NOMO-1 treated with DMSO at 0.1 percent for 48 hours (cell line): ENCODE measurements at regions not wholly inside any gene's neighbourhood (a gene's known extent, or its start where the extent isn't known, plus 50 kb on each side); places are given as distances from the start of the nearest gene placed in this dataset.
"Not testable (repeated sequence)": the region's sequence is repeated elsewhere in the genome, so short reads cannot be mapped to it uniquely, and the experiment has no call there.

Experiments
- DNase-seq: peaks from one replicate; lab custom pipeline; 2025; ENCODE audit not compliant: unreplicated experiment; lab: John Stamatoyannopoulos, UW

DNA sequence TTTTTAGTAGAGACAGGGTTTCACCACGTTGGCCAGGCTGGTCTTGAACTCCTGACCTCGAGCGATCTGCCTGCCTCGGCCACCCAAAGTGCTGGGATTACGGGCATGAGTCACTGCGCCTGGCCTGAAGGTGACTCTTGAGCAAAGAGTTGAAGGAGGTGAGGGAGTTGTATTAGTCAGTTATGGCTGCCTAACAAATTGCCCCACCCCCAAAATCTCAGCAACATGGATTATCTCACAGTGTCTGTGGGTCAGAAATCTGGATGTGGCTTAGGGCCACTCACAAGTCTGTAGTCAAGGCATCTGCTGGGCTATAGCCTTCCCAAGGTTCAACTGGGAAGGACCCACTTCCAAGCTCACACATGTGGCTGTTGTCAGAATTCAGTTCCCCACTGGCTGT, 52.8 kb upstream of the ADGRE5 start:
- no peak for DNase-seq

DNA sequence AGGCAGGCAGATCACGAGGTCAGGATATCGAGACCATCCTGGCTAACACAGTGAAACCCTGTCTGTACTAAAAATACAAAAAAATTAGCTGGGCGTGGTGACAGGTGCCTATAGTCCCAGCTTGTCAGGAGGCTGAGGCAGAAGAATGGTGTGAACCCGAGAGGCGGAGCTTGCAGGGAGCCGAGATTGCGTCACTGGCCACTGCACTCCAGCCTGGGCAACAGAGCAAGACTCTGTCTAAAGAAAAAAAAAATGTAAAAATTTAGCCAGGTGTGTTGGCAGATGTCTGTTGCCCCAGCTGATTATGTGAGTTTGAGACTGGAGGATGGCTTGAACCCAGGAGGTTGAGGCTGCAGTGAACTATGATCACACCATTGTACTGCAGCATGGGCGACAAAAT, 54.2 kb upstream of the ADGRE5 start:
- not testable (repeated sequence) for DNase-seq

DNA sequence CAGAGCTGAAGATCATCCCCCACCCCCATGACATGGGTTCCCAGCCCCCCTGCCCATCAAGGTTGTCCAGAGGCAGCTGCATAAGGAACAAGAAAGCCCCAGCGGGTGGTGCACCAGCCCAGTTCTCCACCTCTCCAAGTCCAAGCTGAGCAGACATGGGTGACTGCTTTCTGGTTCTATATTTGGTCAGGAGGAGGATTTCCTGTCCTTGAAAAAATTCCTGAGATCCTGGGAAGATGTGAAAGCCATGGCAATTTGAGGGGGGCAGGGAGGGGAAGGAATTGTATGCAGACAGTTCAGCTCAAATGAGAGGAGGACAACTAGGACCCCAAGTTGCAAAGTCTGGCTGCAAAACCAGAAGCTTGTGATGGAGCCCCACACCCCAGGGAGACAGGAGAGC, 55.4 kb upstream of the ADGRE5 start:
- no peak for DNase-seq

DNA sequence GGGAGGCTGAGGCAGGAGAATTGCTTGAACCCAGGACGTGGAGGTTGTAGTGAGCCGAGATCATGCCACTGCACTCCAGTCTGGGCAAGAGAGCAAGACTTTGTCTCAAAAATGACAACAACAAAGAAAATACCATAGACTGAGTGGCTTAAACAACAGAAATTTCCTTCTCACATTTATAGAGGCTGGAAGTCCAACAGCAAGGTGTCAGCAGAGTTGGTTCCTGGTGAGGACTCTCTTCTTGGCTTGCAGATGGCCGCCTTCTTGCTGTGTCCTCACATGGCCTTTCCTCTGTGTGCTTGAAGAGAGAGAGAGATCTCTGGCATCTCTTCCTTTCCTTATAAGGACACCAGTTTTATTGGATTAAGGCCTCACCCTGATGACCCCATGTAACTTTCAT, 56.1 kb upstream of the ADGRE5 start:
- no peak for DNase-seq

DNA sequence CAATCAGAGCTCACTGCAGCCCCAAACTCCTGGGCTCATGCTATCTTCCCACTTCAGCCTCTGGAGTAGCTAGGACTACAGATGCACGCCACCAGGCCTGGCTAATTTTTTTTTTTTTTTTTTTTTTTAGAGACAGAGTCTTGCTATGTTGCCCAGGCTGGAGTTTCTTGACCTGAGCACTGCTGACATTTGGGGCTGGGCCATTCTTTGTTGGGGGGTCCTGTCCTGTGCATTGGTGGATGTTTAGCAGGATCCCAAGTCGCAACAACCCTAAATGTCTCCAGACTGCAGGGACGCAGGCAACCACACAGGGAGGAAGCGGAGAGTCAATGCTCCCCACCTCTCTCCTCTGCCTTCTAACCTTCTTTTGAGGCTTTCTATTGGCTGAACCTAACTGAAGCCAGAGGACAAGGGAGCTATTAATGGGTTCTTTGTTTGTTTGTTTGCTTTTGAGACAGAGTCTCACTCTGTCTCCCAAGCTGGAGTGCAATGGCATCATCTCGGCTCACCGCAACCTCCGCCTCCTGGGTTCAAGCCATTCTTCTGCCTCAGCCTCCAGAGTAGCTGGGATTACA, 58.3 kb upstream of the ADGRE5 start:
- DNase-seq = no peak

DNA sequence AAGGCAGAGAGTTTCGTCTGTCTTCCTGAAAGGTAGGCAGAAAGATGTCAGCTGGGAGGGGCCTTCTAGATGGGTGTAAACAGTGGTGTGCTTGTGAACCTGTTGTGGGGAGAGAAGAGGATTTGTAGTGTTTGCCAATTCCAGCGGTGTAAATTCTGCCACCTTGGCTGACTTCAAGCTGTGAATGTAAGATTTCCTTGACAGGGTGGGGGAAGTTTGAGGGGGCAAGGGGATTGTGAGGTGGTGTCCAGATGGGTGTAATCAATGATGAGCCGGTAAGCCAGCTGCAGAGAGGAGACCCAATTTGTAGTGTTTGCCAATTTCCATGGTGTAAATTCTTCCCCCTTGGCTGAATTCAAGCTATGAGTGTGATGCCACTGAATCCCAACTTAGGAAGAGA, 61.0 kb upstream of the ADGRE5 start:
- no peak for DNase-seq

DNA sequence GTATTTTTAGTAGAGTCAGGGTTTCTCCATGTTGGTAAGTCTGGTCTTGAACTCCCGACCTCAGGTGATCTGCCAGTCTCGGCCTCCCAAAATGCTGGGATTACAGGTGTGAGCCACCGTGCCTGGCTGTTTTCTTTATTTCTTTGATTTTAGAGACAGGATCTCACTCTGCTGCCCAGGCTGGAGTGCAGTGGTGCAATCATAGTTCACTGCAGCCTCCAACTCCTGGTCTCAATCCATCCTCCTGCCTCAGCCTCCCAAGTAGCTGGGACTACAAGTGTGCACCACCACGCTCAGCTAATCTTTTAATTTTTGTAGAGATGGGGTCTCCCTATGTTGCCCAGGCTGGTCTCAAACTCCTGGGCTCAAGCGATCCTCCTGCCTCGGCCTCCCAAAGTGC, 61.5 kb upstream of the ADGRE5 start:
- DNase-seq = not testable (repeated sequence)

DNA sequence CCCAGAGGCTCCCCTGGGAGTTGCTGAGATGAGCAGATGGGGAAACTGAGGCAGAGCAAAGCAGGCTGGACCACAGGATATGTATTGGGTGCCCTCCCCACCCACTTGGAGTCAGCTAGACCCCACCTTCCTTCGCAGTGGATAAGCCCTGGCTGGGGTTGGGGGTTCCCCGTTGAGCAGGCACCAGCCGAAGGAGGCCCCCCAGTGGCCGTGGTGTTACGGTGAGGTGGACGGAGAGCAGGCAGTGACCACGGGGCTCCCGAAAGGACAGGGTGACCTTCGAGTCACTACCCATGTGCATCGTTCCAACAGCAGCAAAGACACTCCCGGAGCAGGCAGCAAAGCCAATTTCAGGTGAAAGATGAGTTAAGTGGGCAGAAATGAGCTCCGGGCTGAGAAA, 62.4 kb upstream of the ADGRE5 start:
- no peak for DNase-seq

DNA sequence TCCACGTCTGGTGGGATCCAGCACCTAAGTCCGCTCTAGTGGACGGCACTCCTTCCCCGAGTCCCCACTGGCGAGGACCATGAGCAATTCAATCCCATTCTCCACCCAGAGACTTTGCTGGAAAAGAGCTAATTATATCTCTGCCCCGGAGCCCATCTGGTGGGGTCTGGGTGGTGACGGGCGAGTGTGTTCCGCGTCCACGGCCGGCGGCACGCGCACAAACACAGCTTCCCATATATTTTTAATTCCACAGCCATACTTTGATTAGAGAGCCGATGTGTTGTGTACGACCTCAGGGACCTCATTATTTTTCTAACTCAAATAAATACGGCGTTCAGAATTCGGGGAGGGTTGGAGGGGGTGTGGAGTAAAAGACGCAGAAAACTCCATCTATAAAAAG, 64.1 kb upstream of the ADGRE5 start:
- DNase-seq = no peak

DNA sequence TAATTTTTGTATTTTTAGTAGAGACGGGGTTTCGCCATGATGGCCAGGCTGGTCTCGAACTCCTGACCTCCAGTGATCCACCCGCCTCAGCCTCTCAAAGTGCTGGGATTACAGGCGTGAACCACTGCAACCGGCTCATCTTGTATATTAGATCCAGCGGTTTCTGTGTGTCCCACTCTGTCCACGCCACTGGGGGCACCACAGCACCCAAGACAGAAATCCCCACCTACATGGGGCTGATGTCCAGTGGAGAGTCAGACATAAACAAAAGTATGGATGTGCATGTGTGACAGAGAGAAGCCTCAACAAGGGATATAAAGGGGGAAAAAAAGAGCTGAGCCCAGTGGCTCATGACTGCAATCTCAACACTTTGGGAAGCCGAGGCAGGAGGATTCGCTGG, 65.8 kb upstream of the ADGRE5 start:
- no peak for DNase-seq

DNA sequence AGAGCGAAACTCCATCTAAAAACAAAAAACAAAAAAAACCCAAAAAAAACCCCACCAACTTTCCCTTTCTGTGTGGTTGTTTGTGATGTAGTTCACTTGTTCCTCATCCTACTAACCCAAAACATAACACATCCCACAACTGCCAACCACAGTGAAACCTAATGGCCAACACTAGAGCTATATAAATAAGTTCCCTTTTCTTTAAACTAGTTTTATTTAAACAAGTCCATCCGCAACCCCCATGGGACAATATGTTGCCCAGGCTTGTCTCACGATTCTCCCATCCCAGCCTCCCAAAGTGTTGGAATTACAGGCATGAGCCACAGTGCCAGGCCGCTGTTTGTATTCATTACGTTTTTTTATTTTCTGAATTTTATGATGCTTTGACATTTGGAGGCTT, 71.2 kb upstream of the ADGRE5 start:
- DNase-seq = peak; percentile 81

DNA sequence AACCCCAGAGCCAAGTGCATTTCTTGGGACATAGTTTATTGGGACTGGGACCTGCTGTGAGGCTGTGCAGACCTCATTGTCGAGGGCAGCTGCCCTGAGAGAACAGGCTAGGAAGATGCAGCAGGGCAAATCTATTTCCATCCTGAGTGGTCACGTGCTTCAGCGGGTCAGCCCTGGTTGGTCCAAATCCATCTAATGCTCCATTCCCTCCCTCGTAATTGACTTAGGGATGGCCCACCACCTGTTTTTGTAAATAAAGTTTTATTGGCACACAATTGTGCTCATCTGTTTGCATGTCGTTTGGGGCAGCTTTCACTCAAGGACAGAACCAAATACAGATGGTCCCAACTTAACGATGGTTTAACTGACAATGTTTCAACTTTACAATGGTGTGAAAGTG, 75.5 kb upstream of the ADGRE5 start:
- DNase-seq = no peak

DNA sequence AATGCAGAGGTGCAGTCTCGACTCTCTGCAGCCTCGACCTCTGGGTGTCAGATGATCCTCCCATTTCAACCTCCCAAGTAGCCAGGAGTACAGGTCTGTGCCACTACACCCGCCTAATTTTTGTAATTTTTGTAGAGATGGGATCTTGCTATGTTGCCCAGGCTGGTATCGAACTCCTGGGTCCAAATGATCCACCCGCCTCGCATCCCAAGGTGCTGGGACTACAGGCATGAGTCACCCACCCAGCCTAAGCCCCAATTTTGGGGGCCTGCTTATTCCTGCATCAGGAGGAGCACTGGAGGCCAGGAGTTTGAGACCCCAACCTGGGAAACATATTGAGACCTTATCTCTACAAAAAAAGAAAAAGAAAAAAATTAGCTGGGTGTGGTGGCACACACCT, 80.1 kb upstream of the ADGRE5 start:
- no peak for DNase-seq

DNA sequence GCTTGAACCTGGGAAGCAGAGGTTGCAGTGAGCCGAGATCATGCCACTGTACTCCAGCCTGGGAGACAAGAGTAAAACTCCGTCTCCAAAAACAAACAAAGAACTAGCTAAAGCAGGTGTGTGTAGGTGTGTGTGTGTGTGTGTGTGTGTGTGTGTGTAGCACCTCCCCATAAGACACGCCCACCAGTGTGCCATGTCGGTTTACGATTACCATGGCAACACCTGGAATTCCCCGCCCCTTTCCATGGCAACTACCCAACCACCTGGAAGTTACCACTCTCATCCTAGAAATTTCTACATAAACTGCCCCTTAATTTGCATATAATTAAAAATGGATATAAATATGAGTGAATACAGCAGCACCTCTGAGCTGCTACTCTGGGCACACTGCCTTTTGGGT, 80.9 kb upstream of the ADGRE5 start:
- DNase-seq = no peak

DNA sequence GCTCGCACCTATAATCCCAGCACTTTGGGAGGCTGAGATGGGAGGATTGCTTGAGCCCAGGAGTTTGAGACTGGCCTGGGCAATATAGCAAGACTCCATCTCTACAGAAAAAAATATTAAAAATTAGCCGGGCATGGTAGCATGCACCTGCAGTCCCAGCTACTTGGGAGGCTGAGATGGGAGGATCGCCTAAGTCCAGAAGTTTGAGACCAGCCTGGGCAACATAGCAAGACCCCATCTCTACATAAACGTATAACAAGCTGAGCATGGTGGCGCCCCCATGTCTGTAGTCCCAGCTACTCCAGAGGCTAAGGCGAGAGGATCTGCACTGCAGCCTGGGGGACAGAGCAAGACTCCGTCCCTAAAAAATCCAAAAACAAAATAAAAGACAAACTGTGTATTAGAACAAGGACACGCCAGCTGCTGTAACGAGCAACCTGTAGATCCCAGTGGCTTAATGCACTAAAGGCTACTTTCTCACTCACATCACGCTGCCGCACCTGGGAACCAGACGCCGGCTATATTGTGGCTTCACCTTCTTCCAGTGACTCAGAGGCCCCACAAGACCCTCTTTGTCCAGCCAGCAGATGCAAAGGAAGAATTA, 81.9 kb upstream of the ADGRE5 start:
- not testable (repeated sequence) for DNase-seq

DNA sequence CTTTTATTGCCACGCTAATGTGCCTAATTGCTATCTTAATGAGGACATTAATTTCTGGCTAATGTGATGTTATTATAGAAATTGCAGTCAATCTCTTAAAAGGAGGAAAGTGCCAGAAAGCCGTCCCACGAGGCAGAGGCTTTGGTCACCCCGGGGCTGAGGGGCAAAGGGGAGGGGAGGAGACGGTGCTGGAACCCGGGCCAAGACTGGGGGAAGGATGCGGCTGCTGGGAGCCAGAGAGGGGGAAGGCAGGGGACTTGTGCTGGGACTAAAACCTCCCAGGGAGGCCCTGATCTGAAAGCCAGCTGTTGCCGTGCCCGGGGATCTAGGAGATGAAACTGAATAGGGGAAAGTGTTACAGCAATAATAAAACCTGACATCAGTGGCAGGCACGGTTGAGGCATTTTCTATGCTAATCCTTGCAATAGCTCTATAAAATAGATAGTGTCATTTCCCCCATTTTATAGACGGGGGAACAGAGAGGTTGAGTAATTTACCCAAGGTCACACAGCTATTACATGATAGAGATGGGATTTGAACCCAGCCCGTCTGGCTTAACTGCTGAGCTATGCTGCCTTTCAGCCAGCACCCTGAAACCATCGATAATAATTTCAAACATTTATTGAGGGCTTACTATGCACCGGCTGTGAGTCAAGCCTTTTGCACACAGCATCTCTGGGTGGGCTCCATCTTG, 83.2 kb upstream of the ADGRE5 start:
- DNase-seq = not testable (repeated sequence)

DNA sequence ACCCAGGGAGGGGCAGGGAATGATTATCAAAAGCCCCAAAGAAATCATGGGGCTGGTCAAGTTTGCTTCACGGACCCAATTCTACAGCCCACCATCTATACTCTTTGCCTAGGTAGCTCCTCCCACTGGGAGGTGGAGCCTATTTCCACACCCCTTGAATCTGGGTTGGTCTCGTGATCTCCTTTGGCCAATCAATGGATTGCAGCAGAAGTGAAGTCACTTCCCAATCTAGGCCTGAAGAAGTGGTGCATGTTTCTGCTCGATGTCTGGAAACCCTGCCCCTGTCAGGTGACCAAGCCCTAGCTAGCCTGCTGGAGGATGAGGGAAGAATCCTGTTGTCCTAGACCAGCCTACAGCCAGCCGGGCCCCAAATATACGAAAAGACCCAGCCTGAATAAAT, 86.3 kb upstream of the ADGRE5 start:
- DNase-seq = peak; percentile 16

DNA sequence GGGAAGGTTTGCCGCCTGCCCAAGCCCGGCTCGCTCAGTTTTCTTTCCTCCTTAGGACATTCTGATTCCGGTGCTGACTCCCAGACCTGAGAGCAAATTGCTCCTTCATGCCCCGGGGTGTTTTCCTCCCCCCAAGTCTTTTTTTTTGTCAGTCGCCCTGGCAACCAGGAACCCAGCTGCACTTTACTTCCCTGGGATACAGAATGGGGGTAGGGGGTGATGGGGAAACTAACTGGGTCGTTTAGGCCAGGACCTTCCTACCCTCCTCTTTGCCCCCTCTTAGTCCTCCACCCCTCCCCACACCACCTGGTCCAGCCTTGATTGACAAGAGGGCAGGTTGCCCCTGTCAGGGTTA, 87.5 kb upstream of the ADGRE5 start:
- not testable (repeated sequence) for DNase-seq

DNA sequence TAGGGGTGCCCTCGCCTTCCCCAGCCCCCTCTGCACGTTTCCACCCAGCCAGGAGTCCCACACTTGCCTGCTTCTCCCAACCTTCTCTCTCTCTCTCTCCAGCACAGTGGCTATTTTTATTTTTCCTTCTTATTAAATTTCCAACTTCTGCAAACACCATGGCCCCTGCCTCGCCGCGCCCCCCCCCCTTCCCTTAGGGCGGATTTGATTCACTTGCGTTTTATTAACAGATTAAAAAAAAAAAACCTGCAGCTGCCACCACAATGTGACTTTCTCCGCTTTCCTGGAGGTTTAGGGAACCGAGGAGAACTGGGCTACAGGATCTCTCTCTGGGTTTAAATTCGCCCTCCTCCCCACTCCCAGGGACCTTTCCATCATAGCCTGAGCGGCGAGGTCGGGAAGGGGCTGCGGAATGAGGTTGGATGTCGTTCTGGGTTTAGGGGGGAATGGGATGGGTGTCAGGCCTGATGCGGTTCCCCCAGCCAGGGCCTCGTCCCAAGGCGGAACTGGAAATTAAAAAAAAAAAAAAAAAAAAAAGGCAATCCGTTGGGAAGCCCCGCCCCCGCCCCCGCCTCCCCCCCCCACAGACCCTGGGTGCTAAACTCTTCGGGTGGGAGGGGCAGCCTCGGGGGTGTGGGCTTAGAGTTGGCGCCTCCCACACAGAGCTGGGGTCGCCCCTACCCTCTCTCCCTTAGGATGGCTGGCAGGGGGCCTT, 87.3 kb upstream of the ADGRL1 start:
- not testable (repeated sequence) for DNase-seq

DNA sequence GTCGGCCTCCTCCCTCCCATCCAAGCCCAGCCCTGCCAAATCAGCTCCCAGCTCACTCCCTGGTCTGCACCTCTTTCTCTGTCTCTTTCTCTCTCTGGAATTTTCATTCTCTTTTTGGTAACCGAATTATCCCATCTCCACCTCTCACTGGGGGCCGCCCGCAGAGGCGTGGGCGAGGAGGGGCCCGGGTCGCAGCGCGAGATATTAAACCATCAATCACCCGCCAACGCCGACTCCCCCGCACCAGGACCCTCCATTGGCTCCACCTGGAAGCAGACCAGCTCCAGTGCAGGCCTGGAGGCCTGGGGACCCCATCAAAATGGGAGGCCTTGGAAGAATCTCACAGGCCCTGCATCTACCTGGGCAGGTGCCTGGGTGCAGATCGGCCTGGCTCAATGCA, 83.8 kb upstream of the ADGRL1 start:
- DNase-seq = not testable (repeated sequence)

DNA sequence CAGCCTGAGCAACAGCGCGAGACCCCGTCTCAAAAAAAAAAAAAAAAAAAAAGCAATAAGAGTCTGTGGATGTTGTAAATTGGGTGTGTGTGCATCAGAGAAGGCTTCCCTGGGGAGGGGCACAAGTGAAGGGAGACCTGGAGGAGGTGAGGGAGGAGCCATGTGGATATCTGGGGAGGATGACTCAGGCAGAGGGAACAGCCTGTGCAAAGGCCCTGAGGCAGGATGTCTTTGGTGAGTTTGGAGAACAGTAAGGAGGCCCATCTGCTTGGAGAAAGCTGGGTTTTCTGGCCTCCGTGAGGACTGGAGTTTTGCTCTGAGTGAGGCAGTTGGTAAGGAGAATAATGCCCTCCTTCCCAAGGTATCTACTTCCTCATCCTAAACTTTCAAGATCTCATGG, 81.9 kb upstream of the ADGRL1 start:
- not testable (repeated sequence) for DNase-seq

DNA sequence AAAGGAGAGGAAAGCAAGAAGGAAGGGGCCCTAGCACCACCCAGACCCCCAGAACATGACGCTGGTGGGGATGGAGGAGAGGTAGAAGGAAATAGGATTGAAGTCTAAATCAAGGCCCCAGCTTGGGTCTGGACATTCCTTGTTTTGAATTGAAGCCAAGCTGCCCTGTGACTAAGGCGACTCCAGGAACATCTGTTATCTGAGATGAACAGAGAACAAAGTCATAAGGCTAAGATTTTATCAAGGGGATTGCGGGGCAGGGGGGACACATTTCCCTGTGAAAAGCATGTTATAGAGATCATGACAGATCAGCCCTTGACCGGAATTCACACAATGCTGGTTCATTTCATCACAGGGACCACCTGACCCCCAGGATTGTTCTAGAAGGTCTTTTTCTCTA, 80.6 kb upstream of the ADGRL1 start:
- not testable (repeated sequence) for DNase-seq
